Central memory CD8-positive, alpha-beta T cell (primary cell): ENCODE measurements at regions not wholly inside any gene's neighbourhood (a gene's known extent, or its start where the extent isn't known, plus 50 kb on each side); places are given as distances from the start of the nearest gene placed in this dataset.
A peak's percentile ranks its signal among the peaks of the same experiment; 100 is the strongest.

Experiments used
- ATAC-seq: fragments of 150-1000 bp; cut with Tn5 transposase; replicated peaks from 2 replicates; pipeline ENCODE4 v1.10.0; 2022; ENCODE audit warnings: mild to moderate bottlenecking, moderate FRiP score, moderate number of reproducible peaks; ENCODE audit not compliant: poor library complexity, severe bottlenecking; ENCODE audit errors: extremely low read depth
- DNase-seq, 2 donors: peaks; one replicate each; pipeline ENCODE4 v3.0.0; 2021; ENCODE audit warnings: low spot score in 2 of 2
- H3K27ac Mint-ChIP-seq: one replicate; pipeline ENCODE4 v1.8.0; 2022; ENCODE audit warnings: low read depth, mild to moderate bottlenecking, moderate library complexity, mixed read lengths
- H3K27me3 Mint-ChIP-seq: one replicate; pipeline ENCODE4 v1.8.0; 2022; ENCODE audit warnings: mixed read lengths
- H3K36me3 Mint-ChIP-seq: one replicate; pipeline ENCODE4 v1.8.0; 2022; ENCODE audit warnings: mild to moderate bottlenecking, moderate library complexity, mixed read lengths; ENCODE audit not compliant: insufficient read depth
- H3K4me1 Mint-ChIP-seq: one replicate; pipeline ENCODE4 v1.8.0; 2022; ENCODE audit warnings: mixed read lengths
- H3K4me3 Mint-ChIP-seq: one replicate; pipeline ENCODE4 v1.8.0; 2022; ENCODE audit warnings: mild to moderate bottlenecking, moderate library complexity, mixed read lengths
- H3K9me3 Mint-ChIP-seq: one replicate; pipeline ENCODE4 v1.8.0; 2022; ENCODE audit warnings: mixed read lengths

DNA sequence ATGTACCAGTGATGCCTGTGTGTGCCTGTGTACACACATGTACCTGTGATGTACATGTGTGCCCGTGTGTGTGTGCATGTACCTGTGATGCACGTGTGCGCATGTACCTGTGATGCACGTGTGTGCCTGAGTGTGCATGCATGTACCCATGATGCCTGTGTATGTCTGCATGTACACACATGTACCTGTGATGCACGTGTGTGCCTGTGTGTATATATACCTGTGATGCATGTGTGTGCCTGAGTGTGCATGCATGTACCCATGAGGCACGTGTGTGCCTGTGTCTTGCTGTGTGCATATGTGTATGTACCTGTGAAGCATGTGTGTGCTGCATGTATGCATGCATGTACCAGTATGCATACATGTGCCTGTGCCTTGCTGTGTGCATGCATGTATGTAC, 419.0 kb downstream of the IRX2 start:
- peaks cover 2% of the 10 kb centered on the region for H3K36me3 Mint-ChIP-seq
- ATAC-seq, result no peak
- no peak overlapping the region for H3K4me3 Mint-ChIP-seq
- no peaks in the 10 kb centered on the region for H3K4me1 Mint-ChIP-seq
- H3K27me3 Mint-ChIP-seq, result no peaks in the 10 kb centered on the region
- H3K9me3 Mint-ChIP-seq, result peaks cover 6% of the 10 kb centered on the region
- no peak for DNase-seq
- H3K27ac Mint-ChIP-seq, result no peak overlapping the region

- DNase-seq, result no peak
- no peak for ATAC-seq
- no peak overlapping the region for H3K4me3 Mint-ChIP-seq
- H3K27ac Mint-ChIP-seq, result no peak overlapping the region
- no peaks in the 10 kb centered on the region for H3K4me1 Mint-ChIP-seq
- H3K27me3 Mint-ChIP-seq, result no peaks in the 10 kb centered on the region
- peaks cover 4% of the 10 kb centered on the region for H3K36me3 Mint-ChIP-seq
- peaks cover 12% of the 10 kb centered on the region for H3K9me3 Mint-ChIP-seq
These were observed 420.9 kb downstream of the IRX2 start for GRCh38 chr5:2330325-2331130.

GRCh38 chr5:2329741-2330140, 421.7 kb downstream of the IRX2 start:
- Mint-ChIP-seq H3K9me3 (peaks cover 14% of the 10 kb centered on the region), H3K27ac (no peak overlapping the region), H3K36me3 (peaks cover 4% of the 10 kb centered on the region), H3K4me3 (no peak overlapping the region), H3K27me3 (no peaks in the 10 kb centered on the region), H3K4me1 (no peaks in the 10 kb centered on the region)
- ATAC-seq, result no peak
- DNase-seq, result no peak

- no peak for ATAC-seq
- Mint-ChIP-seq H3K27me3 (no peaks in the 10 kb centered on the region), H3K4me3 (no peak overlapping the region), H3K4me1 (peaks cover 4% of the 10 kb centered on the region), H3K36me3 (peaks cover 4% of the 10 kb centered on the region), H3K9me3 (peaks cover 22% of the 10 kb centered on the region), H3K27ac (no peak overlapping the region)
- DNase-seq, result no peak
These were observed 424.9 kb downstream of the IRX2 start for GRCh38 chr5:2326601-2327000.

DNA sequence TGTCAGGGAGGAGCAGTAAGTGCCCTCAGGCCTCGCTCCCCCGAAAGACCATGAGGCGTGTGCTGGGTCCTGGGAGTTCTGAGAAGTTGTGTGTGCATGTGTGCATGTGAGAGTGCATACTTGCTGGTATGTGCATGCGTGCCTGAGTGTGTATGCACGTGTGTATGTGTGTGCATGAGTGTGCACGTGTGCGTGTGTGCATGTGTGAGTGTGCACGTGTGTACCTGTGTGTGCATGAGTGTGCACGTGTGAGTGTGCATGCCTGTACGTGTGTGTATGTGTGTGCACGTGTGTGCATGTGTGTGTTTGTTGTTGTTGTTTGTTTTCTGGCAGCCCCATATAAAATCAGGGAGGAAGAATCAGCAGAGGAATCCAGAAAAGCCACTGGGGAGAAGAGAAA, 426.7 kb downstream of the IRX2 start:
- no peaks in the 10 kb centered on the region for H3K27me3 Mint-ChIP-seq
- H3K4me1 Mint-ChIP-seq, result peaks cover 4% of the 10 kb centered on the region
- no peak for DNase-seq
- no peak for ATAC-seq
- H3K36me3 Mint-ChIP-seq, result peaks cover 4% of the 10 kb centered on the region
- H3K9me3 Mint-ChIP-seq, result peaks cover 21% of the 10 kb centered on the region
- no peak overlapping the region for H3K4me3 Mint-ChIP-seq
- H3K27ac Mint-ChIP-seq, result no peak overlapping the region

DNA sequence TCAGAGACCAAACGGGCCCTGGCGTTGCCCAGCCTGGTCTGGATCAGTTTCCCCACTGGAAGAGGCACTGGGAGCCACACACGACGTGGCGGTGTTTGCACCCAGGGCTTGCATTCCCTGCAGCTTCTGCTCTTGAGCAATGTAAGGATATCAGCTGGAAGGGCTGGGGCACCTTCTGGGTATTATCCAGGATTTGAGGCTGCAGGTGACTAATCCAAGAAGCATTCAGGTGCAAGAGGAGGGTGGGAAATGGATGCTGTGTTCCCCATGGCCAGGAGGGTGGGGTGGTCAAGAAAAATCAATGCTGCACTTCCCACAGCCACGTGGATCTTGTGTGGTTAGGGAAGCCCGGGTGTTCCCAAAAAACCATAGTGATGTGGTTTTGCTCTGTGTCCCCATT, 430.9 kb downstream of the IRX2 start:
- DNase-seq (no peak), ATAC-seq (no peak)
- Mint-ChIP-seq H3K9me3 (peaks cover 14% of the 10 kb centered on the region), H3K36me3 (no peaks in the 10 kb centered on the region), H3K4me3 (no peak overlapping the region), H3K27me3 (no peaks in the 10 kb centered on the region), H3K27ac (no peak overlapping the region), H3K4me1 (peaks cover 4% of the 10 kb centered on the region)

- Mint-ChIP-seq H3K4me1 (no peaks in the 10 kb centered on the region), H3K9me3 (no peaks in the 10 kb centered on the region), H3K27me3 (no peaks in the 10 kb centered on the region), H3K36me3 (no peaks in the 10 kb centered on the region), H3K27ac (no peak overlapping the region), H3K4me3 (no peak overlapping the region)
- no peak for ATAC-seq
- no peak for DNase-seq
These were observed 433.9 kb downstream of the IRX2 start for GRCh38 chr5:2317540-2317939.

DNA sequence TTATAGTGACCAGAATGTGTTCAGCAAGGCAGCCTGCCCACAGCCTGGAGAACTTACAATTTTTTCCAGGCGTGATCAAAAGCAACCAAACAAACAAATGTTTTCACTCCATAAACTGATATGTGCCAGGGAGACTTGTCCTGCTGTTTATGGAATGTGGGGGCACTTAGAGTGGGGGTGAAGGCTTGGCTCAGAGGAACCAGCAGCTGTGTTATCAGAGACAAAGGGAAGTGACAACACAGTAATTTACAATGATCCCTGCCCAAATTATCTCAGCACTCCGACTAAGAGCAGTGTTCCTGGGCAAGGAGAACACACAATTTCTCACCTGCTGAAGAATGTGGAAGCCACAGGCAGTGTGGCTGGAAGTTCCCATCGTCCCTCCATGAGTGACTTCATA, 429.1 kb upstream of the IRX4 start:
- Mint-ChIP-seq H3K27ac (no peak overlapping the region), H3K9me3 (no peaks in the 10 kb centered on the region), H3K27me3 (no peaks in the 10 kb centered on the region), H3K36me3 (no peaks in the 10 kb centered on the region), H3K4me3 (no peak overlapping the region), H3K4me1 (peaks cover 2% of the 10 kb centered on the region)
- no peak for DNase-seq
- no peak for ATAC-seq

- no peaks in the 10 kb centered on the region for H3K36me3 Mint-ChIP-seq
- H3K27me3 Mint-ChIP-seq, result no peaks in the 10 kb centered on the region
- no peak overlapping the region for H3K27ac Mint-ChIP-seq
- ATAC-seq, result no peak
- no peak for DNase-seq
- no peaks in the 10 kb centered on the region for H3K9me3 Mint-ChIP-seq
- peaks cover 6% of the 10 kb centered on the region for H3K4me1 Mint-ChIP-seq
- no peak overlapping the region for H3K4me3 Mint-ChIP-seq
These were observed 428.2 kb upstream of the IRX4 start for GRCh38 chr5:2310946-2311345.

DNA sequence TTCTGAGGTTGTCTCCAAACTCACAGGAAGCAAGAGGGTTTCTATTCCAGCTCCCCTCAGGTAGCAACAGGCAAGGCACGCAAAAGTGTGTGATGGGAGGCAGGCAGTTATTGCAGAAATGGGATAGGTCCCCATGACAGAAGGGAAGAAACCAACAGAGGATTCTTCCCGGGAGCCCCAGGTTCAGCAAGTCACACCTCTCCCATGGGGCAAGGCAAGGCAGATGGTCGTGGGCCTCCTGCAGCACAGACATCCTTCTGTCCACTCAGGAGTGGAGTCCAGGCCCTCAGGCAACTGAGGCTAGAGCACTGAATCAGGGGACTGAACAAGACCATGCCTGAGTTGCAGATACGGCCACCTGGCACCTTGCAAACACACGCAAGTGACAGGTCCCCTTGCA, 424.9 kb upstream of the IRX4 start:
- H3K27ac Mint-ChIP-seq, result no peak overlapping the region
- no peaks in the 10 kb centered on the region for H3K36me3 Mint-ChIP-seq
- no peaks in the 10 kb centered on the region for H3K9me3 Mint-ChIP-seq
- DNase-seq, result no peak
- no peak for ATAC-seq
- H3K27me3 Mint-ChIP-seq, result no peaks in the 10 kb centered on the region
- H3K4me3 Mint-ChIP-seq, result no peak overlapping the region
- H3K4me1 Mint-ChIP-seq, result peaks cover 6% of the 10 kb centered on the region

- Mint-ChIP-seq H3K27ac (peak overlapping the region; percentile 56), H3K27me3 (no peaks in the 10 kb centered on the region), H3K9me3 (no peaks in the 10 kb centered on the region), H3K4me3 (peak overlapping the region; percentile 23), H3K4me1 (peaks cover 6% of the 10 kb centered on the region), H3K36me3 (no peaks in the 10 kb centered on the region)
- DNase-seq (no peak), ATAC-seq (peak; percentile 60)
These were observed 424.0 kb upstream of the IRX4 start for GRCh38 chr5:2306711-2307110.

- no peak overlapping the region for H3K27ac Mint-ChIP-seq
- DNase-seq, result no peak
- no peaks in the 10 kb centered on the region for H3K9me3 Mint-ChIP-seq
These were observed 420.8 kb upstream of the IRX4 start for GRCh38 chr5:2303431-2304100.

GRCh38 chr5:2302169-2302568, 419.4 kb upstream of the IRX4 start:
- H3K4me1 Mint-ChIP-seq, result peaks cover 6% of the 10 kb centered on the region
- H3K27me3 Mint-ChIP-seq, result no peaks in the 10 kb centered on the region
- ATAC-seq, result no peak
- H3K4me3 Mint-ChIP-seq, result no peak overlapping the region
- no peak for DNase-seq
- H3K36me3 Mint-ChIP-seq, result no peaks in the 10 kb centered on the region
- no peak overlapping the region for H3K27ac Mint-ChIP-seq
- no peaks in the 10 kb centered on the region for H3K9me3 Mint-ChIP-seq

More at GRCh38 chr5:2303431-2304100, 420.8 kb upstream of the IRX4 start:
- Mint-ChIP-seq H3K4me3 (no peak overlapping the region), H3K36me3 (no peaks in the 10 kb centered on the region), H3K4me1 (peaks cover 6% of the 10 kb centered on the region), H3K27me3 (no peaks in the 10 kb centered on the region)
- ATAC-seq, result no peak
